ENCODE measurements at regions not wholly inside any gene's neighbourhood (a gene's known extent, or its start where the extent isn't known, plus 50 kb on each side); places are given as distances from the start of the nearest gene placed in this dataset.

- ChIA-PET CTCF (no interaction called here), POLR2A (no interaction called here)
- Histone ChIP-seq H3K9me3 (ENCODE audit: control insufficient read depth, insufficient read depth, low read depth, low read length) (no peaks in the 10 kb centered on the region), H3K27ac (ENCODE audit: low read length) (no peak overlapping the region), H3K4me3 (ENCODE audit: low read depth in 2 of 2, low read length in 2 of 2) (no peak overlapping the region), H3K4me1 (ENCODE audit: control insufficient read depth, insufficient read depth, low read length) (no peaks in the 10 kb centered on the region), H3K36me3 (ENCODE audit: control insufficient read depth, insufficient read depth, low read length) (no peaks in the 10 kb centered on the region), H3K27me3 (ENCODE audit: control insufficient read depth, insufficient read depth, low read length) (no peaks in the 10 kb centered on the region)
- DNase-seq (ENCODE audit: low read depth, low spot score) (no peak), ATAC-seq (no peak)
- in situ Hi-C loops (cut with HindIII; ENCODE audit: low pct_unique_long_range_greater_than_20kb, low sequenced_read_pairs): no loop called here
- TF ChIP-seq, protein P1, sequence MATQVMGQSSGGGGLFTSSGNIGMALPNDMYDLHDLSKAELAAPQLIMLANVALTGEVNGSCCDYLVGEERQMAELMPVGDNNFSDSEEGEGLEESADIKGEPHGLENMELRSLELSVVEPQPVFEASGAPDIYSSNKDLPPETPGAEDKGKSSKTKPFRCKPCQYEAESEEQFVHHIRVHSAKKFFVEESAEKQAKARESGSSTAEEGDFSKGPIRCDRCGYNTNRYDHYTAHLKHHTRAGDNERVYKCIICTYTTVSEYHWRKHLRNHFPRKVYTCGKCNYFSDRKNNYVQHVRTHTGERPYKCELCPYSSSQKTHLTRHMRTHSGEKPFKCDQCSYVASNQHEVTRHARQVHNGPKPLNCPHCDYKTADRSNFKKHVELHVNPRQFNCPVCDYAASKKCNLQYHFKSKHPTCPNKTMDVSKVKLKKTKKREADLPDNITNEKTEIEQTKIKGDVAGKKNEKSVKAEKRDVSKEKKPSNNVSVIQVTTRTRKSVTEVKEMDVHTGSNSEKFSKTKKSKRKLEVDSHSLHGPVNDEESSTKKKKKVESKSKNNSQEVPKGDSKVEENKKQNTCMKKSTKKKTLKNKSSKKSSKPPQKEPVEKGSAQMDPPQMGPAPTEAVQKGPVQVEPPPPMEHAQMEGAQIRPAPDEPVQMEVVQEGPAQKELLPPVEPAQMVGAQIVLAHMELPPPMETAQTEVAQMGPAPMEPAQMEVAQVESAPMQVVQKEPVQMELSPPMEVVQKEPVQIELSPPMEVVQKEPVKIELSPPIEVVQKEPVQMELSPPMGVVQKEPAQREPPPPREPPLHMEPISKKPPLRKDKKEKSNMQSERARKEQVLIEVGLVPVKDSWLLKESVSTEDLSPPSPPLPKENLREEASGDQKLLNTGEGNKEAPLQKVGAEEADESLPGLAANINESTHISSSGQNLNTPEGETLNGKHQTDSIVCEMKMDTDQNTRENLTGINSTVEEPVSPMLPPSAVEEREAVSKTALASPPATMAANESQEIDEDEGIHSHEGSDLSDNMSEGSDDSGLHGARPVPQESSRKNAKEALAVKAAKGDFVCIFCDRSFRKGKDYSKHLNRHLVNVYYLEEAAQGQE (IDR thresholded peaks at IDR 0.05; ENCODE audit: insufficient read depth in 1 of 2, low read depth in 2 of 2, low read length in 1 of 2): no peak
- no peak for TF ChIP-seq SIN3A (IDR thresholded peaks at IDR 0.05; ENCODE audit: borderline replicate concordance, insufficient read depth, low read depth, low read length)
- TF ChIP-seq TCF7L2 (IDR thresholded peaks at IDR 0.05; ENCODE audit: low read depth, low read length): no peak
- TF ChIP-seq, protein P2, sequence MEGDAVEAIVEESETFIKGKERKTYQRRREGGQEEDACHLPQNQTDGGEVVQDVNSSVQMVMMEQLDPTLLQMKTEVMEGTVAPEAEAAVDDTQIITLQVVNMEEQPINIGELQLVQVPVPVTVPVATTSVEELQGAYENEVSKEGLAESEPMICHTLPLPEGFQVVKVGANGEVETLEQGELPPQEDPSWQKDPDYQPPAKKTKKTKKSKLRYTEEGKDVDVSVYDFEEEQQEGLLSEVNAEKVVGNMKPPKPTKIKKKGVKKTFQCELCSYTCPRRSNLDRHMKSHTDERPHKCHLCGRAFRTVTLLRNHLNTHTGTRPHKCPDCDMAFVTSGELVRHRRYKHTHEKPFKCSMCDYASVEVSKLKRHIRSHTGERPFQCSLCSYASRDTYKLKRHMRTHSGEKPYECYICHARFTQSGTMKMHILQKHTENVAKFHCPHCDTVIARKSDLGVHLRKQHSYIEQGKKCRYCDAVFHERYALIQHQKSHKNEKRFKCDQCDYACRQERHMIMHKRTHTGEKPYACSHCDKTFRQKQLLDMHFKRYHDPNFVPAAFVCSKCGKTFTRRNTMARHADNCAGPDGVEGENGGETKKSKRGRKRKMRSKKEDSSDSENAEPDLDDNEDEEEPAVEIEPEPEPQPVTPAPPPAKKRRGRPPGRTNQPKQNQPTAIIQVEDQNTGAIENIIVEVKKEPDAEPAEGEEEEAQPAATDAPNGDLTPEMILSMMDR (IDR thresholded peaks at IDR 0.05): no peak
- no peak for TF ChIP-seq POLR2AphosphoS5 (IDR thresholded peaks at IDR 0.05; ENCODE audit: low read depth, low read length)
- intact Hi-C loops (cut with micrococcal nuclease; ENCODE audit: unreplicated experiment): no loop called here
- BruUV-seq (replicated peaks): no TSS peak
Measured at GRCh38 chr11:111019451-111019850, 226.1 kb upstream of the POU2AF2 start.

DNA sequence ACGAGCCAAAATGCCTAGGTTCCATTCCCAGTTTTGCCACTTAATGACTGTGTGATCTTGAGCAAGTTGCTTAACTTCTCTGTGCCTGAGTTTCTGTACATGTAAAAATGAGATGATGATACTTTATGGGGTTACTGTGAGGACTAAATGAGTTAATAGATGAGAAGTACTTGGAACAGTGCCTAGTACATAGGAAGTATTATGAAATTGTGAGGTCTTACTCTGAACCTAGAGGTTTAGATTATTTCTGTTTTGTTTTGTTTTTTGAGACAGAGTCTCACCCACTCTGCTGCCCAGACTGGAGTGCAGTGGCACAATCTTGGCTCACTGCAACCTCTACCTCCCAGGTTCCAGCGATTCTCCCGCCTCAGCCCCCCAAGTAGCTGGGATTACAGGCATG lies 227.0 kb upstream of the POU2AF2 start:
- H3K4me1 ChIP-seq (ENCODE audit: control insufficient read depth, insufficient read depth, low read length): no peaks in the 10 kb centered on the region
- ATAC-seq: no peak
- no peak overlapping the region for H3K4me3 ChIP-seq (ENCODE audit: low read depth in 2 of 2, low read length in 2 of 2)
- ChIA-PET CTCF (no interaction called here), POLR2A (no interaction called here)
- no TSS peak for BruUV-seq (replicated peaks)
- H3K27ac ChIP-seq (ENCODE audit: low read length): no peak overlapping the region
- no peak for DNase-seq (ENCODE audit: low read depth, low spot score)
- no peaks in the 10 kb centered on the region for H3K27me3 ChIP-seq (ENCODE audit: control insufficient read depth, insufficient read depth, low read length)
- in situ Hi-C loops (cut with HindIII; ENCODE audit: low pct_unique_long_range_greater_than_20kb, low sequenced_read_pairs) (no loop called here), intact Hi-C loops (cut with micrococcal nuclease; ENCODE audit: unreplicated experiment) (no loop called here)
- H3K9me3 ChIP-seq (ENCODE audit: control insufficient read depth, insufficient read depth, low read depth, low read length): no peaks in the 10 kb centered on the region
- H3K36me3 ChIP-seq (ENCODE audit: control insufficient read depth, insufficient read depth, low read length): no peaks in the 10 kb centered on the region
- no peak for TF ChIP-seq POLR2AphosphoS5 (IDR thresholded peaks at IDR 0.05; ENCODE audit: low read depth, low read length)
- TF ChIP-seq TCF7L2 (IDR thresholded peaks at IDR 0.05; ENCODE audit: low read depth, low read length): no peak
- TF ChIP-seq, protein P1 (IDR thresholded peaks at IDR 0.05; ENCODE audit: insufficient read depth in 1 of 2, low read depth in 2 of 2, low read length in 1 of 2): no peak
- TF ChIP-seq SIN3A (IDR thresholded peaks at IDR 0.05; ENCODE audit: borderline replicate concordance, insufficient read depth, low read depth, low read length): no peak
